ENCODE measurements at regions not wholly inside any gene's neighbourhood (a gene's known extent, or its start where the extent isn't known, plus 50 kb on each side); places are given as distances from the start of the nearest gene placed in this dataset.

DNA sequence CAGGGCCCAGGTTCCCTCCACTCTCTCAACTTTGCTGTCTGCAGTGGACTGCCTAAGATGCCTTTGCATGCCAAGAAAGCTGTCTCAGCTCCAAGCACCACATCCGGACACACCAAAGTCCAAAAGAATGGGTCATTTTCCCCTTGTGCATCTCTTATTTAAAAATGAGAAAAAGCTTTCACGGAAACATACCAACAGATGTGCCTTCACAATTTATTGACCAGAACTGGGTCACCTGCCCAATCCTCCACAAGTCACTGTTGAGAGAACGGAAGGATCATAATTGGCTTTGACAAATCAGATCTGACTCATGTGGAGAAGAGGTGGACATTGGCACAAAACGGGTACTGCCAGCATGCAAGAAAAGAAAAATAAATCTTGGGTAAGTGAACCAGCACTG, 258.3 kb downstream of the SNX13 start:
- no peak for TF ChIP-seq GATA2 (IDR thresholded peaks at IDR 0.05; ENCODE audit: low read depth, low read length)

DNA sequence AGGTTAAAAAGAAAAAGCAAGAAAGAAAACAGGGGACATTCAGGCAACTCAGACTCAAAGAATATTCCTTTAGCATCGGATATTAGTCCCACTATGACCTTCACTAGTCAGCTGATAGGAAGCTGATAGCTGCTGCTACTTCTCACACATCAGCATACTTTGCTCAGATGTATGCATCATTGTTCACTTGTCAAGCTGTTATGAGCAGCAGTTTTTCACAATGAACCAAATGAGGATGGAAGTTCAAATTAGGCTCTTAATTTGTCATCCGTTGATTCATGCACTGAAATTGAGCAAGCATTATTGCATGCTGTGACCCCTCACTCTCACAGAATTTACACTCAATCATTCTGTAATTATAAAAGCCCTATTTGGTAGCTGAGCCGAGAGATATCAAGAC, 257.7 kb downstream of the SNX13 start:
- TF ChIP-seq GATA3 (IDR thresholded peaks at IDR 0.05; ENCODE audit: low read depth, low read length) (no peak), GATA2 (IDR thresholded peaks at IDR 0.05; ENCODE audit: low read depth, low read length) (no peak)

DNA sequence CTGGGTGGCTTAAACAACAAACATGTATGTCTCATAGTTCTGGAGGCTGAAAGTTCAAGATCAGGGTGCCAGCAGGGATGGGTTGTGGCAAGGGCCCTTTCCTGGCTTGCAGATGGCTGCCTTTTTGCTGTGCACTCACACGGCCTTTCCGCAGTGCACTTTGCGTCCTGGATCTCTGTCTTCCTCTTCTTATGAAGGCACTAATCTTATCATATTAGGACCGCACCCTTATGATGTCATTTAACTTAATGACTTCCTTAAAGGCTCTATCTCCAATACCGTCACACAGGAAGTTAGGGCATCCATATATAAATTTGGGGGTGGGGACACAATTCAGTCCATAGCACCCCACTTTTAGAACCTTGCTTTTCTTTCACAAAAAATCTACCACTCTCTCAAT, 255.2 kb downstream of the SNX13 start:
- TF ChIP-seq GATA3 (IDR thresholded peaks at IDR 0.05; ENCODE audit: low read depth, low read length) (no peak), GATA2 (IDR thresholded peaks at IDR 0.05; ENCODE audit: low read depth, low read length) (no peak)

DNA sequence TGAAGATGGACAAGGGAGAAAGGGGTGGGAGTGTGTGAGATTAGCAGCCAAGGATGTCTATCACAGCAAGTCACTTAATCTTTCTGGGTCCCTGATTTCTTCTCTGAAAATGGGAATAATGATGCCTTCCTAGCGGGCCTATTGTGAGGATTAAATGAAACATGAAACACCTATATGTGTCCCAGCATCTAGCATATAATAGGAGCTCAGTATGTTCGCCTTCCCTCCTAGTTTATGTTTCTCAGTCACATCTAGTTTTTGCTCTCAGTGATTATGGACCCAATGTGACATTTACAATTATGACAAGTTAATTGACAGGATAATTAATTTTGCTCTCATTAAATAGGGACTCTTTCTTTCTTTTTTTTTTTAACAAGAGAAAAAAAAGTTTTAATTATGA, 252.9 kb downstream of the SNX13 start:
- TF ChIP-seq GATA2 (IDR thresholded peaks at IDR 0.05; ENCODE audit: low read depth, low read length) (no peak), GATA3 (IDR thresholded peaks at IDR 0.05; ENCODE audit: low read depth, low read length) (no peak)

DNA sequence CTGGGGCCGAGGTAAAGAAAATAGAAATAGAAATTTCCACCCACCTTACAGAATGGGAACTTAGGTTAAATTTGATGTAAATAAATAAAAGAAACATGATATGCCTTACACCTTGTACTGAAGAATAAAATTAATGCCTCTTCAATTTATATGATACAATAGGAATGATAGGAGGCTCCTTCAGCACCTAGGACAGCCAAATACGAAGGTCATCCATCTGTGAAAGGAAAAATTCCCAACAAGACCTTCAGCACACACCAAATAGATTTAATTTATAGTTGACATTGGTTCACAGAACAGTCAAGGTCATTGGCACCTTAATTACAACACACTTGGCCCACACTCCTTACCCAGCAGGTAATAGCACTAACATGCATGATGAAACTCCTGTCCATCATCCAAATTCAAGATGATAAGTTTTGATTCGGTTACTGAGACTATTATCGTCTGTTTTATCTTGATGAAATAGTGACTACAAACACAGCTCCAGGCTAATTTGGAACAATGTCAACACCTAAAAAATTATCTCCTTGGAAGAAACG, 250.9 kb downstream of the SNX13 start:
- TF ChIP-seq GATA2 (IDR thresholded peaks at IDR 0.05; ENCODE audit: low read depth, low read length) (no peak), GATA3 (IDR thresholded peaks at IDR 0.05; ENCODE audit: low read depth, low read length) (no peak)

DNA sequence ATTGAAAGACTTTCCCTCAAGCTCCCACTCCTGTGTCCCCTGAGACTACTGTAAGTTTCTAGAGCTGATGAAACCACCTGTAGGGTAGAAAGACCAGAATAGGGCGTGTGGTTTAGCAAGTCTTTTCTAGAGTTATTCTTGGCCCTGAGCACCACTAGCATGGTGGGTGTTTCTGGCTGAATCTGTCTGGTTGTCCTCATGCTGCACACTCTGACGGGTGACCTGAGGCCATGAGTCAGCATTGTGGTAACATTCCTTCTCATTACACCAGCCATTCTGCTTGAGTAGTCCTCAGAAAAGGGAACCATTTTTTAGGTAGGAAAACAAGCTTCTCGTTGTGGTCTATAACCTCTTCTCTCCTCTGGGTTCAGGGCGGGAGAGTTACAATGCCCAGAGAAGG, 250.3 kb downstream of the SNX13 start:
- TF ChIP-seq GATA3 (IDR thresholded peaks at IDR 0.05; ENCODE audit: low read depth, low read length) = no peak
- TF ChIP-seq GATA2 (IDR thresholded peaks at IDR 0.05; ENCODE audit: low read depth, low read length) = no peak

DNA sequence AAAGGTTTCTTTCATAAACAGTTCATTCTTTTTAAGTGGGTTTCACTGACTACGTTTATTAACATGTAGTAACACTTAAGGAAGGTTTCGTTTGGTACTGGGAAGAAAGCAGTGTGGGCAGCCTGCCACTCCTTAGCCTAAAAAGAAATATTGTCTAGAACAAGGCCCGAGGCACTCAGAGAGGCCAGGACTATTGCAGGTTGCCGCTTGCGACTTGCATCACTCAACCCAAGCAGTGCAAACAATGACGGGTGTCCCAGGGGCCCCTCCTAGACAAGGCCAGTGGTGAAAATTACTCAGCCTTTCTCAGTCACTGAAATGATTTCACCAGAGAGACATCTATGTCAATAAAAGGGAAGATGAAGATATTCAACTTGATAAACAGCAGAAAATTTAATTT, 243.9 kb downstream of the SNX13 start:
- TF ChIP-seq GATA2 (IDR thresholded peaks at IDR 0.05; ENCODE audit: low read depth, low read length) (no peak), GATA3 (IDR thresholded peaks at IDR 0.05; ENCODE audit: low read depth, low read length) (no peak)

DNA sequence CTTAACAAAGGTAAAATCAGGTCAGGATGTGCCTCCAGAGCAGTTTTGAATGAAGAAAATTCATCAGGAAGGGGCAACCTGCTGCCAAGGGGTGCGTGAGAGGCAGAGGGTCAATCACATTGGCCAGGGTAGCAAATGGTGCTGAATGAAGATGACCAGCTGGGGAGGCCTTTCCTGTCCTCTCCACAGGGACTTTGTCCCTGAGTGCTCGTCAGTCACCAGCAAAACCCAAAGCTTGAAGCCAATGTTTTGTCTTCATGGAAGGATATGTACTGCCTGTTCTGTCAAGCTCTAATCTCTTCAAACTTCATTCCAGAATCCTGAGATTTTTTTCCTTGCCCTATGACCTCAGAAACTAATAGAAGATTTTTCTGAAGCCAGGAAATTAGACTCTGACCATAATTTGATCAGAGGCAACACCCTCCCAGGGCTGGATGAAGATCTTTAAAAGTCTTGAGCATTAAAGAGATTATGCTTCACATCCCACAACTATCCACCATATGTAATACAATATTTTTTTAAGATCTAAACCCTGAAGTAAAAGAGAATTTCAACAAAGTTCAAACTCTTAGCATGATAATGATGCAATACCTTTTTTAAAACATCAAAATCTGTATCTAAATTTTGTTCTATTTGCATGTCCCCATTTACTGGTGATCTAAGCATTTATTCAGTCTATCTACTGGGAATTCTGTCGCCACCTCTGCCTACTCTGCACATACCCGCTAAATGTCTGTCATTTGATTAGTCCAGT, 243.0 kb downstream of the SNX13 start:
- TF ChIP-seq GATA2 (IDR thresholded peaks at IDR 0.05; ENCODE audit: low read depth, low read length) (no peak), GATA3 (IDR thresholded peaks at IDR 0.05; ENCODE audit: low read depth, low read length) (no peak)

DNA sequence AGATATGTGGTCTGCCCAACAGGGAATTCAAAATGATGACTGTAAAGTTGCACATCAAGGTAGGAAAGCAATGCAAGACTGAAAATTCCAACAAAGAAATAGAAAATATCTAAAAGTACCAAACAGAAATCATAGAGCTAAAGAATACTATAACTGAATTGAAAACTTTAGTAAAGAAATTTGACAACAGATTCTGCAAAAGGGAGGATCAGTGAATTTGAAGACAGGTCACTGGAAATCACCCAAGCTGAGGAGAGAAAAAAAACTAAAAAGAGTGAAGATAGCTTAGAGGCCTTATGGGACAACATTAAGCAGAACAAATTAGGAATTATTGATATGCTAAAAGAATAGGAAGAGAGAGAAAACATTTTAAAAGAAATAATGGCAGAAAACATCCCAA, 240.6 kb downstream of the SNX13 start:
- TF ChIP-seq GATA2 (IDR thresholded peaks at IDR 0.05; ENCODE audit: low read depth, low read length) = no peak

DNA sequence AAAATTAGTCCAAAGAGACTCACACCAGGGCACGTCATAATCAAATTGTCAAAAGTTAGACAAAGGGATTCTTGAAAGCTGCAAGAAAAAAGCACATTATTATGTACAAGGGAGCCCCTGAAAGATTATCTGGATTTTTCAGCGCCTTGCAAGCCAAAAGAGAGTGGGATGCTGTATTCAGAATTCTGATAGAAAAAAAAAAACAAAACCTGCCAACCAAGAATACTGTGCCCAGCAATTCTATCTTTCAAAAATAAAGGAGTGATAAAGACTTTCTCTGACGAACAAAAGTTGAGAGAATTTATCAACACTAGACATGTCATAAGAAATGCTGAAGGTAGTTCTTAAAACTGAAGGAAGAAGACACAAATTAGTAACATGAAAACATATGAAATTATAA, 240.2 kb downstream of the SNX13 start:
- TF ChIP-seq GATA2 (IDR thresholded peaks at IDR 0.05; ENCODE audit: low read depth, low read length) (no peak), GATA3 (IDR thresholded peaks at IDR 0.05; ENCODE audit: low read depth, low read length) (no peak)

DNA sequence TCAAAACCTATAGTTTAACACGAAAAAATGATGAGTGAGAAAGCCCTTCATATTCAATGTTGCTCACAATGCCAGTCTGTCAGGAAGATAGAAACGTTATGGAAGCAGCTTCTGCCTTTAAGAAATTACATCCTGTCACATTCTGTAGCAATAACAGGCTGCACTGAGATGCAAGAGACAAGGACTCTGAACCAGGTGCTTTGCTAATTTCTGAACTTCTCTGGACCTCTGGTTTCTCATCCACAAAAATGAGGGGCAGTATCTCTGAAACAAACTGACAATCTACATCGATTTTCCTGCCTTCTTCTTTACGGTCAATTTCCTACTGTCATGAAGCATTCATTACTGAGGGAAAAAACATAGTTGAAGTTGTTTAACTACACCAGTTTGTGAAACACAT, 234.0 kb downstream of the SNX13 start:
- TF ChIP-seq GATA2 (IDR thresholded peaks at IDR 0.05; ENCODE audit: low read depth, low read length) (no peak), GATA3 (IDR thresholded peaks at IDR 0.05; ENCODE audit: low read depth, low read length) (no peak)

DNA sequence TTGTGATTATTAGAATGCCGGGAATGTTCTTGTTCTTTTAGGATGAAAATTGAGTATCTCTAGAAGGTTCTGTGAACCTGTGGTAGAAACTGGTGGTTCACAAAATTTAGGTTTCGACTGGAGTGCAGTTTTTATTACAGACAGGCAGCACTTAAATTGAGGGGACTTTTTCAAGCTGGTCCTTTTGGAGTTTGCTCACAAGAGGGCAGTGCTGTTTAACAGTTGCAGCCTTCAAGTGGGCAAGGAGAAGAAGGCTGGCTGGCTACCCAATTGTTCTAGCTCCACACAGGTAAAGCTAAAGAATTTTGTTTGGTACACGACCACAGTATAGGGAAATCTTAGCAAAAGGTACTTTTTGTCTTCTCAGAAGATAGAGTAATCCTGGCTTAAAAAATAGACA, 233.6 kb downstream of the SNX13 start:
- TF ChIP-seq GATA3 (IDR thresholded peaks at IDR 0.05; ENCODE audit: low read depth, low read length) (no peak), GATA2 (IDR thresholded peaks at IDR 0.05; ENCODE audit: low read depth, low read length) (no peak)

DNA sequence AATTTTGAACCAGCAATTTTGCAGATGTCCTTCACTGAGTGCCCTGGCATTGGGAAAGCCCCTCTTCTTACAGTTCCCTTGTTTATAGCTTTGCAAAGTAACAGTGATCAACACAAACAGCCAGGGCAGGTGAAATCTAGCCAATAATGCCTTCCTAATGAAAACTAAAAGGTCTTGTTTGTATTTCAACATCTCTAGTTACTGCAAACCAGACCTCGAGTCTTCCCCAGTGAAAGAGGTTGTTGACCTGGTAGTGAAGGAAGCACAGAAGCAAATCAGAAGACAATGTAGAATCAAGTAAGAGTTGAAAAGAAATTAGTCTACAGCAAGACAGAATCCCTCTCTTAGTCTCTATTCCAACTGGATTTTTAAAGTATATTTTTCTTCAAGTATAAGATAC, 231.2 kb downstream of the SNX13 start:
- TF ChIP-seq GATA3 (IDR thresholded peaks at IDR 0.05; ENCODE audit: low read depth, low read length) (no peak), GATA2 (IDR thresholded peaks at IDR 0.05; ENCODE audit: low read depth, low read length) (no peak)

DNA sequence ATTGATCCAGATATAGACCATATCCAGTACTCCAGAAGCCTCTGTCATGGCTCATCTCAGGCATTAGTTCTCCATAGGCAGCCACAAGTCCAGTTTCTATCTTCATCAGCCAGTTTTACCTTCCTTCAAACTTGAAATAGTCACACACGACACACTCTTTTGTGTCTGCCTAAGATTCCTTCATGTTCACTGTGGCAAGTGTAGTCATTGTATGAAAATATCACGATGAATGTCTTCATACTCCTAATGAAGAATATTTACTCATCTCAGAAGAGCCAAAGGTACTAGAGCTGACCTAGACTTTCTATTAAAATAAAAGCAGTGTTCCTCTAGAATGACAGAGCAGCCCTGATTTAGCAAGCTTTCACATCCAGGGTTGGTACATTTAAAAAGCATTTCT, 230.7 kb downstream of the SNX13 start:
- TF ChIP-seq GATA2 (IDR thresholded peaks at IDR 0.05; ENCODE audit: low read depth, low read length) = no peak
- TF ChIP-seq GATA3 (IDR thresholded peaks at IDR 0.05; ENCODE audit: low read depth, low read length) = no peak

DNA sequence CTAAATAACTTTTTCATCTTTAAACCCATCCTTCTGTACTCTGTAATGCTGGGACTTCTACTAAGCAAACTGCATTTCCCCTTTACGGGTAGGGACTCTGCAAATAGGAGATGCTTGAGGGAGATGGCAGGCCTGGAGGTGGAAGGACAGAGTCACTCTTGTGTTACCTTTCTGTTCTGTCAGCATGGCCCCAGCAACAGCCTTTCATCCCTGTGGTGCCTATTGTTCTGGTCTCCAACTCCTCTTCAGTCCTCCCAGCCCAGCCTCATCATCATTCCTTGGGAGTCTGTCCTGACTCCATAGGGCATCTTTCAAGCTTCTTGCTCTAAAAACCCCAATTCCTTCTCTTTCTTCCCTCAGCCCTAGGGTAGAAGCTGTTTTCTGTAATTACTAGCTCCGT, 230.0 kb downstream of the SNX13 start:
- no peak for TF ChIP-seq GATA2 (IDR thresholded peaks at IDR 0.05; ENCODE audit: low read depth, low read length)
- no peak for TF ChIP-seq GATA3 (IDR thresholded peaks at IDR 0.05; ENCODE audit: low read depth, low read length)

DNA sequence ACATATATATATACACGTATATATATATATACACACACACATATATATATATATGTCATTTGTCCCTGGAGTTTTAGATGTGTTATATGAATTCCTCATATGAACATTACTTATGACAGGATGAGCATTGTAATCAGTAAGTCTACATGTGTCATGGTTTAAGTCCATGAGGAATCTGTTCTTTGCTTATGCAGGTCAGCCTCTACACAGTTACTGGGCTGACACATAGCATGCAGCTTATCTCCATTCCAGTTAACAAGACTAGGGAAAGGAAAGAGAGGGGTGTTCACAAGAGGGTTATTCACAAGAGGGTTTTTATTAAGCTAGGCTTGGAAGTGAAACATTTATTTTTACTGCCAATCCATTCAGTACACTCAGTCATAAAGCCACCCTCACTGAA, 226.7 kb downstream of the SNX13 start:
- TF ChIP-seq GATA3 (IDR thresholded peaks at IDR 0.05; ENCODE audit: low read depth, low read length) (no peak), GATA2 (IDR thresholded peaks at IDR 0.05; ENCODE audit: low read depth, low read length) (no peak)
